ENCODE measurements at regions not wholly inside any gene's neighbourhood (a gene's known extent, or its start where the extent isn't known, plus 50 kb on each side); places are given as distances from the start of the nearest gene placed in this dataset.

GRCh38 chr5:175037820-175038219, 313.4 kb downstream of the MSX2 start:
- TF ChIP-seq CTCF (IDR thresholded peaks at IDR 0.05 in 8 of 11, conservative IDR thresholded peaks at IDR 0.05 in 3 of 11), result no peak
- TF ChIP-seq POLR2AphosphoS5 (IDR thresholded peaks at IDR 0.05), result no peak
- TF ChIP-seq POLR2A (IDR thresholded peaks at IDR 0.05), result no peak

All from spleen (tissue), 7 donors.